Body of pancreas (tissue), 4 donors: ENCODE measurements at regions not wholly inside any gene's neighbourhood (a gene's known extent, or its start where the extent isn't known, plus 50 kb on each side); places are given as distances from the start of the nearest gene placed in this dataset.

Experiments
- CTCF ChIP-seq, 7 experiments: fragments of 450-650 bp in 4 of 7; fragments of 200-600 bp in 3 of 7; sonication (generic) in 3 of 7; IDR thresholded peaks; one replicate each; pipeline ENCODE4 v1.5.1; 2016 to 2019; ENCODE audit warnings: antibody characterized with exemption in 7 of 7
- POLR2A ChIP-seq, 3 donors: fragments of 450-650 bp; IDR thresholded peaks; one replicate each; pipeline ENCODE4 v1.6.1; 2016; ENCODE audit warnings: antibody characterized with exemption in 3 of 3, mild to moderate bottlenecking in 2 of 3

- TF ChIP-seq CTCF (IDR thresholded peaks at IDR 0.05), result no peak
- no peak for TF ChIP-seq POLR2A (IDR thresholded peaks at IDR 0.05)
Observed at GRCh38 chr14:76636602-76637001, 124.7 kb upstream of the VASH1 start.
